ENCODE measurements at regions not wholly inside any gene's neighbourhood (a gene's known extent, or its start where the extent isn't known, plus 50 kb on each side); places are given as distances from the start of the nearest gene placed in this dataset.

DNA sequence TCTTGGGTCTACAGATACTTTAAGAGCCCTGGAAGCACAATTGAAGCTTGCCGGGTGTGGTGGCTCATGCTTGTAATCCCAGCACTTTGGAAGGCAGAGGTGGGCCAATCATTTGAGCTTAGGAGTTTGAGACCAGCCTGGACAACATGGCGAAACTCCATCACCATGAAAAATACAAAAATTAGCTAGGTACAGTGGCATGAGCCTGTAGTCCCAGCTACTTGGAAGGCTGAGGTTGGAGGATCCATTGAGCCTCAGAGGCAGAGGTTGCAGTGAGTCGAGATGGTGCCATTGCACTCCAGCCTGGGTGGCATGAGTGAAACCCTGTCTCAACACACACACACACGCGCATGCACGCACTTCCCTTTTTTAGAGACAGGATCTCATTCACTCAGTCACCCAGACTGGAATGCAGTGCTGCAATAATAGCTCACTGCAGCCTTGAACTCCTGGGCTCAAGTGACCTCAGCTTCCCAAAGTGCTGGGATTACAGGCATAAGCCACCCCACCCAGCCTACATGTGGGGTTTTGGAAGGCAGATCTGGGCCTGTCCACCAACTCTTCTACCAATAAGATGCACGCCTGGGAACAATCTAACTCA lies 182.5 kb upstream of the JARID2 start:
- TF ChIP-seq POLR2A (IDR thresholded peaks at IDR 0.05): no peak
- TF ChIP-seq, protein P1, sequence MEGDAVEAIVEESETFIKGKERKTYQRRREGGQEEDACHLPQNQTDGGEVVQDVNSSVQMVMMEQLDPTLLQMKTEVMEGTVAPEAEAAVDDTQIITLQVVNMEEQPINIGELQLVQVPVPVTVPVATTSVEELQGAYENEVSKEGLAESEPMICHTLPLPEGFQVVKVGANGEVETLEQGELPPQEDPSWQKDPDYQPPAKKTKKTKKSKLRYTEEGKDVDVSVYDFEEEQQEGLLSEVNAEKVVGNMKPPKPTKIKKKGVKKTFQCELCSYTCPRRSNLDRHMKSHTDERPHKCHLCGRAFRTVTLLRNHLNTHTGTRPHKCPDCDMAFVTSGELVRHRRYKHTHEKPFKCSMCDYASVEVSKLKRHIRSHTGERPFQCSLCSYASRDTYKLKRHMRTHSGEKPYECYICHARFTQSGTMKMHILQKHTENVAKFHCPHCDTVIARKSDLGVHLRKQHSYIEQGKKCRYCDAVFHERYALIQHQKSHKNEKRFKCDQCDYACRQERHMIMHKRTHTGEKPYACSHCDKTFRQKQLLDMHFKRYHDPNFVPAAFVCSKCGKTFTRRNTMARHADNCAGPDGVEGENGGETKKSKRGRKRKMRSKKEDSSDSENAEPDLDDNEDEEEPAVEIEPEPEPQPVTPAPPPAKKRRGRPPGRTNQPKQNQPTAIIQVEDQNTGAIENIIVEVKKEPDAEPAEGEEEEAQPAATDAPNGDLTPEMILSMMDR (IDR thresholded peaks at IDR 0.05 in 4 of 5, conservative IDR thresholded peaks at IDR 0.05 in 1 of 5): no peak
